ENCODE measurements at regions not wholly inside any gene's neighbourhood (a gene's known extent, or its start where the extent isn't known, plus 50 kb on each side); places are given as distances from the start of the nearest gene placed in this dataset.

DNA sequence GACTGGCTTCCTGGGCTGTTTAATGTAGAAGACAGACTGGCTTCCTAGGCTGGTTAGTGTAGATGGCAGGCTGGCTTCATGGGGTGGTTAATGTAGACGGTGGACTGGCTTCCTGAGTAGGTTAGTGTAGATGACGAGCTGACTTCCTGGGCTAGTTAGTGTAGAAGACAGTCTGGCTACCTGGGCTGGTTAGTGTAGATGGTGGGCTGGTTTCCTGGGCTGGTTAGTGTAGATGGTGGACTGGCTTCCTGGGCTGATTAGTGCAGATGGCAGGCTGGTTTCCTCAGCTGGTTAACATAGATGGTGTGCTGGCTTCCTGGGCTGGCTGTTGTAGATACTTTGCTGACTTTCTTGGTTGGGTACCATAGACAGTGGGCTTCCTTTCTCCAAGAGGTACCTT is 122.9 kb upstream of the PPP2R2D start:
- Histone ChIP-seq H3K27ac (ENCODE audit: low read depth, low read length) (no peak overlapping the region), H3K36me3 (ENCODE audit: control insufficient read depth, low read length) (no peaks in the 10 kb centered on the region), H3K4me2 (ENCODE audit: low read length) (no peak overlapping the region), H3F3A (ENCODE audit: control insufficient read depth, insufficient read depth) (no peaks in the 10 kb centered on the region), H3K4me1 (ENCODE audit: control insufficient read depth, low read length) (no peaks in the 10 kb centered on the region), H4K20me1 (ENCODE audit: control insufficient read depth, insufficient read depth, low read depth, low read length) (no peaks in the 10 kb centered on the region), H3K27me3 (ENCODE audit: control insufficient read depth, low read length) (no peaks in the 10 kb centered on the region), H3K79me2 (ENCODE audit: control insufficient read depth, low read length) (no peaks in the 10 kb centered on the region), H3K9me3 (ENCODE audit: control insufficient read depth, insufficient read depth, low read length) (peaks cover 28% of the 10 kb centered on the region), H3K4me3 (ENCODE audit: low read length) (no peak overlapping the region), H3K9me2 (replicated peaks; ENCODE audit: control insufficient read depth, low read length) (no peaks in the 10 kb centered on the region)
- TF ChIP-seq, protein P1, sequence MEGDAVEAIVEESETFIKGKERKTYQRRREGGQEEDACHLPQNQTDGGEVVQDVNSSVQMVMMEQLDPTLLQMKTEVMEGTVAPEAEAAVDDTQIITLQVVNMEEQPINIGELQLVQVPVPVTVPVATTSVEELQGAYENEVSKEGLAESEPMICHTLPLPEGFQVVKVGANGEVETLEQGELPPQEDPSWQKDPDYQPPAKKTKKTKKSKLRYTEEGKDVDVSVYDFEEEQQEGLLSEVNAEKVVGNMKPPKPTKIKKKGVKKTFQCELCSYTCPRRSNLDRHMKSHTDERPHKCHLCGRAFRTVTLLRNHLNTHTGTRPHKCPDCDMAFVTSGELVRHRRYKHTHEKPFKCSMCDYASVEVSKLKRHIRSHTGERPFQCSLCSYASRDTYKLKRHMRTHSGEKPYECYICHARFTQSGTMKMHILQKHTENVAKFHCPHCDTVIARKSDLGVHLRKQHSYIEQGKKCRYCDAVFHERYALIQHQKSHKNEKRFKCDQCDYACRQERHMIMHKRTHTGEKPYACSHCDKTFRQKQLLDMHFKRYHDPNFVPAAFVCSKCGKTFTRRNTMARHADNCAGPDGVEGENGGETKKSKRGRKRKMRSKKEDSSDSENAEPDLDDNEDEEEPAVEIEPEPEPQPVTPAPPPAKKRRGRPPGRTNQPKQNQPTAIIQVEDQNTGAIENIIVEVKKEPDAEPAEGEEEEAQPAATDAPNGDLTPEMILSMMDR (IDR thresholded peaks at IDR 0.05; ENCODE audit: low read depth, low read length, poor library complexity, severe bottlenecking), result no peak
- no peak for TF ChIP-seq EZH2phosphoT487 (IDR thresholded peaks at IDR 0.05; ENCODE audit: borderline replicate concordance, low read length)

GRCh38 chr10:131778385-131778784 is 122.4 kb upstream of the PPP2R2D start:
- Histone ChIP-seq H3K4me3 (ENCODE audit: low read length) (no peak overlapping the region), H3F3A (ENCODE audit: control insufficient read depth, insufficient read depth) (no peaks in the 10 kb centered on the region), H3K79me2 (ENCODE audit: control insufficient read depth, low read length) (no peaks in the 10 kb centered on the region), H3K4me1 (ENCODE audit: control insufficient read depth, low read length) (no peaks in the 10 kb centered on the region), H3K27me3 (ENCODE audit: control insufficient read depth, low read length) (no peaks in the 10 kb centered on the region), H3K27ac (ENCODE audit: low read depth, low read length) (no peak overlapping the region), H4K20me1 (ENCODE audit: control insufficient read depth, insufficient read depth, low read depth, low read length) (no peaks in the 10 kb centered on the region), H3K9me3 (ENCODE audit: control insufficient read depth, insufficient read depth, low read length) (peaks cover 28% of the 10 kb centered on the region), H3K9me2 (replicated peaks; ENCODE audit: control insufficient read depth, low read length) (no peaks in the 10 kb centered on the region), H3K4me2 (ENCODE audit: low read length) (no peak overlapping the region), H3K36me3 (ENCODE audit: control insufficient read depth, low read length) (no peaks in the 10 kb centered on the region)
- TF ChIP-seq, protein P1 (IDR thresholded peaks at IDR 0.05; ENCODE audit: low read depth, low read length, poor library complexity, severe bottlenecking), result no peak
- no peak for TF ChIP-seq EZH2phosphoT487 (IDR thresholded peaks at IDR 0.05; ENCODE audit: borderline replicate concordance, low read length)

DNA sequence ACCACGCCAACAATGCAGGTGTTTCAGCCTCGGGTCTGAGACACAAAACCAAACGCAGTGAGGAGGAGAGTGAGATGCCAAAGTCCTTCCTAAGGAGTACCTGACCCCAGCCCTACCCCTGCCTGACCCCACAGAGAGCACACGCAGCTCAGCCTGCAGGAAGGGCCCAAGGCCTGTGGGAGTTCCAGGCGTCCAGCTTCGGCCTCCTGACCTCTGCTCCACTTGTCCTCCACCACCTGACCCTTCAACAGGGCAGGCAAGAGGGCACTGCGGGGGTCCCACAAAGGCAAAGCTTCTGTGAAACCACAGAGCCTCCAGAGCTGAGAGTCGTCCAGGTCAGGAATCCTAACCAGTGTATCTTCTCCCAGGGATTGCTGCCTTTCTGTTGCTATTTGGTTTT is 122.0 kb upstream of the PPP2R2D start:
- TF ChIP-seq, protein P1 (IDR thresholded peaks at IDR 0.05; ENCODE audit: low read depth, low read length, poor library complexity, severe bottlenecking), result no peak
- no peak for TF ChIP-seq EZH2phosphoT487 (IDR thresholded peaks at IDR 0.05; ENCODE audit: borderline replicate concordance, low read length)
- Histone ChIP-seq H4K20me1 (ENCODE audit: control insufficient read depth, insufficient read depth, low read depth, low read length) (no peaks in the 10 kb centered on the region), H3K9me2 (replicated peaks; ENCODE audit: control insufficient read depth, low read length) (no peaks in the 10 kb centered on the region), H3K27me3 (ENCODE audit: control insufficient read depth, low read length) (no peaks in the 10 kb centered on the region), H3K27ac (ENCODE audit: low read depth, low read length) (no peak overlapping the region), H3K9me3 (ENCODE audit: control insufficient read depth, insufficient read depth, low read length) (peaks cover 28% of the 10 kb centered on the region), H3F3A (ENCODE audit: control insufficient read depth, insufficient read depth) (no peaks in the 10 kb centered on the region), H3K36me3 (ENCODE audit: control insufficient read depth, low read length) (no peaks in the 10 kb centered on the region), H3K4me2 (ENCODE audit: low read length) (no peak overlapping the region), H3K4me1 (ENCODE audit: control insufficient read depth, low read length) (no peaks in the 10 kb centered on the region), H3K79me2 (ENCODE audit: control insufficient read depth, low read length) (no peaks in the 10 kb centered on the region), H3K4me3 (ENCODE audit: low read length) (no peak overlapping the region)

All from DOHH2 (cell line).